SU-DHL-6 (cell line): ENCODE measurements at regions not wholly inside any gene's neighbourhood (a gene's known extent, or its start where the extent isn't known, plus 50 kb on each side); places are given as distances from the start of the nearest gene placed in this dataset.

ENCODE experiments used
- H2AFZ ChIP-seq: fragments of 200-600 bp; sonication (generic); 2 replicates; pipeline ENCODE4 v1.6.1; 2014; ENCODE audit warnings: low read depth, mild to moderate bottlenecking, moderate library complexity, mixed read lengths, antibody characterized with exemption, low read length; ENCODE audit not compliant: severe bottlenecking
- H3F3A ChIP-seq: fragments of 200-600 bp; shearing (Covaris generic); 2 replicates; pipeline ENCODE4 v1.6.0; 2016; ENCODE audit warnings: antibody characterized with exemption, mild to moderate bottlenecking; ENCODE audit not compliant: insufficient read depth
- H3K27ac ChIP-seq: fragments of 200-600 bp; sonication (generic); 2 replicates; pipeline ENCODE4 v1.5.1; 2016; ENCODE audit warnings: low read depth, mild to moderate bottlenecking, low read length, moderate library complexity, mixed read lengths
- H3K27me3 ChIP-seq: fragments of 200-600 bp; sonication (generic), shearing (Covaris generic); 2 replicates; pipeline ENCODE4 v1.6.0; 2014; ENCODE audit warnings: mild to moderate bottlenecking, low read length
- H3K36me3 ChIP-seq: fragments of 200-600 bp; sonication (generic); 2 replicates; pipeline ENCODE4 v1.6.1; 2014; ENCODE audit warnings: mild to moderate bottlenecking, low read length, mixed read lengths
- H3K4me2 ChIP-seq: fragments of 300-600, 200-600 bp; shearing (Covaris generic), sonication (generic); 2 replicates; pipeline ENCODE4 v1.6.0; 2014; ENCODE audit warnings: low read length, low read depth, mild to moderate bottlenecking; ENCODE audit not compliant: poor library complexity, severe bottlenecking
- H3K4me3 ChIP-seq: fragments of 200-600 bp; sonication (generic); 2 replicates; pipeline ENCODE4 v1.5.1; 2014; ENCODE audit warnings: antibody characterized with exemption, low read length, mild to moderate bottlenecking, mixed read lengths; ENCODE audit not compliant: insufficient read depth, poor library complexity, severe bottlenecking
- H3K79me2 ChIP-seq: fragments of 200-600 bp; sonication (generic); 2 replicates; pipeline ENCODE4 v1.6.1; 2014; ENCODE audit warnings: mild to moderate bottlenecking, low read length, moderate library complexity; ENCODE audit not compliant: insufficient read depth
- H3K9ac ChIP-seq: fragments of 200-600 bp; sonication (generic); 2 replicates; pipeline ENCODE4 v1.7.0; 2014; ENCODE audit warnings: mild to moderate bottlenecking, low read length
- H3K9me2 ChIP-seq: fragments of 200-600 bp; sonication (generic); replicated peaks from 2 replicates; pipeline ENCODE4 v1.6.1; 2014; ENCODE audit warnings: low read length; ENCODE audit not compliant: insufficient read depth
- H3K9me3 ChIP-seq: fragments of 200-600 bp; sonication (generic); 2 replicates; pipeline ENCODE4 v1.6.1; 2014; ENCODE audit warnings: low read length, mixed read lengths; ENCODE audit not compliant: insufficient read depth
- H4K20me1 ChIP-seq: fragments of 200-600 bp; sonication (generic); 2 replicates; pipeline ENCODE4 v1.6.1; 2014; ENCODE audit warnings: low read depth, mild to moderate bottlenecking, antibody characterized with exemption, low read length, moderate library complexity, mixed read lengths
- EZH2phosphoT487 ChIP-seq: fragments of 200-600 bp; sonication (generic), shearing (Covaris generic); conservative IDR thresholded peaks from 2 replicates; pipeline ENCODE4 v1.6.1; 2018; ENCODE audit warnings: mild to moderate bottlenecking, antibody characterized with exemption, low read length, moderate library complexity, mixed read lengths
- TF ChIP-seq, protein P1 (sequence below): fragments of 200-600 bp; sonication (generic); IDR thresholded peaks from one replicate; pipeline ENCODE4 v1.5.1; 2017; ENCODE audit warnings: antibody characterized with exemption, mild to moderate bottlenecking, low read length, moderate library complexity; ENCODE audit not compliant: insufficient read depth, poor library complexity, severe bottlenecking

DNA sequence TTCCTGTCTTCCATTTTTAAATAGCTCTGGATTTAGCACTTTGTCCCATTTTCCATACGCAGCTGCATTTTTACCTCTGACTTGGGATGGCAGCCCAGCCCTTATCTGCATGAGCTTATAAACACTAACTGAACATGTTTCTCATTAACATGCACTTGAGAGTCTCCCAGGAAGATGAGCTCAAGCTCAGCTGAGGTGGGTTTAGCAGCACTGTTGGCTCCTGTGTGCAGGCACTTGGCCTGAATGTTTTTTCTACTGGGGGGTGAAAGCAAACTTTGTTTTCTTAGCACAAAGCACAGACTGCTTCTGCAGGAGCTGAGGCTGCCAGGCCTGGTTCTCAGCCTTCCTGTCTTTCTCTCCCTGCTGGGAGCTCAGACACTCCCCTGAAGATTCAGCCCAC is 1093.6 kb upstream of the AUTS2 start:
- Histone ChIP-seq H3K4me3 (no peak overlapping the region), H3K9me2 (no peaks in the 10 kb centered on the region), H2AFZ (no peak overlapping the region), H3K27me3 (no peaks in the 10 kb centered on the region), H3F3A (no peaks in the 10 kb centered on the region), H3K27ac (no peak overlapping the region), H3K9me3 (0 out of 2 replicates have a peak, but pooled peaks cover 6% of the 10 kb centered on the region), H4K20me1 (no peaks in the 10 kb centered on the region), H3K4me2 (no peak overlapping the region), H3K79me2 (no peaks in the 10 kb centered on the region), H3K9ac (no peak overlapping the region), H3K36me3 (no peaks in the 10 kb centered on the region)
- TF ChIP-seq, protein P1, sequence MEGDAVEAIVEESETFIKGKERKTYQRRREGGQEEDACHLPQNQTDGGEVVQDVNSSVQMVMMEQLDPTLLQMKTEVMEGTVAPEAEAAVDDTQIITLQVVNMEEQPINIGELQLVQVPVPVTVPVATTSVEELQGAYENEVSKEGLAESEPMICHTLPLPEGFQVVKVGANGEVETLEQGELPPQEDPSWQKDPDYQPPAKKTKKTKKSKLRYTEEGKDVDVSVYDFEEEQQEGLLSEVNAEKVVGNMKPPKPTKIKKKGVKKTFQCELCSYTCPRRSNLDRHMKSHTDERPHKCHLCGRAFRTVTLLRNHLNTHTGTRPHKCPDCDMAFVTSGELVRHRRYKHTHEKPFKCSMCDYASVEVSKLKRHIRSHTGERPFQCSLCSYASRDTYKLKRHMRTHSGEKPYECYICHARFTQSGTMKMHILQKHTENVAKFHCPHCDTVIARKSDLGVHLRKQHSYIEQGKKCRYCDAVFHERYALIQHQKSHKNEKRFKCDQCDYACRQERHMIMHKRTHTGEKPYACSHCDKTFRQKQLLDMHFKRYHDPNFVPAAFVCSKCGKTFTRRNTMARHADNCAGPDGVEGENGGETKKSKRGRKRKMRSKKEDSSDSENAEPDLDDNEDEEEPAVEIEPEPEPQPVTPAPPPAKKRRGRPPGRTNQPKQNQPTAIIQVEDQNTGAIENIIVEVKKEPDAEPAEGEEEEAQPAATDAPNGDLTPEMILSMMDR = no peak
- no peak for TF ChIP-seq EZH2phosphoT487

DNA sequence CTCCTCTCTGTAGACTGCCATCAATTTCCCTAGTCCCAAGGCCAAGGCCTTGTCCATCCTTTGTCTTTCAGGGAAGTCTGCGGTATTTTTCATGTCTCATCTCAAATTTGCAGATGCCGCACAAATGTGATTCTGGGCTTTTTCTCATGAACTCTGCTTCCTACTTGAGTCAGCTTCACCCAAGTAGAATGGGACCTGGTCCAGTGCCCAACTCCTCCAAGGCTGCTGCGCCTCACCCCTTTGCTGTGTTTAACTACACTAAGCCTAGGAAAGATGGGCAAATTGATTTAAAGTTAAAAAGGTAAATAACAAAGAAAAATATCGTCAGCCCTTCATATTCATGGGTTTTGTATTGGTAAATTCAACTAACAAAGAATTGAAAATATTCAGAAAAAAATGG is 1092.6 kb upstream of the AUTS2 start:
- H3K9me3 ChIP-seq = 0 out of 2 replicates have a peak, but pooled peaks cover 6% of the 10 kb centered on the region
- no peak overlapping the region for H3K4me3 ChIP-seq
- TF ChIP-seq, protein P1 = no peak
- TF ChIP-seq EZH2phosphoT487 = no peak
- H4K20me1 ChIP-seq = no peaks in the 10 kb centered on the region
- H3K4me2 ChIP-seq = no peak overlapping the region
- no peak overlapping the region for H2AFZ ChIP-seq
- H3K36me3 ChIP-seq = no peaks in the 10 kb centered on the region
- no peak overlapping the region for H3K9ac ChIP-seq
- H3K9me2 ChIP-seq = no peaks in the 10 kb centered on the region
- H3F3A ChIP-seq = no peaks in the 10 kb centered on the region
- H3K27ac ChIP-seq = no peak overlapping the region
- H3K27me3 ChIP-seq = no peaks in the 10 kb centered on the region
- H3K79me2 ChIP-seq = no peaks in the 10 kb centered on the region

DNA sequence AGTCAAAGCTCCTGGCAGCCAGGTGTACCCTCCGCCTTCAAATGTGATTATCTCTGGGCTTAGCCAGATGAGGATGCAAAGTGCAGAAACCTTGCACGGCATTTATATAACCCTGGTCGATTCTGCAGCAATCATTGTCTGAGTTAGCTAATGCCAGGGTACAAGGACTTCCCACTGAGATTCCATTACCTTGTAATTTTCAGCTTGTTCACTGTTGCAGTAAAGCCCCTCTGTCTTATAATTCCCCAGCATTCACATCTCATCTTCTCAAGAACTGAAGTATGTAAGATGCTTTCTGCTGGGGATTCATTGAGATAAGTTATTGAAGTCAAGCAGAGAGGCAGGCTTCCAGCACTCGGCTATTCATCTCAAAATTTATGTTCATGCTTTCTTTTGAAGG is 1090.6 kb upstream of the AUTS2 start:
- no peak overlapping the region for H2AFZ ChIP-seq
- H3K9me2 ChIP-seq = no peaks in the 10 kb centered on the region
- H3K79me2 ChIP-seq = no peaks in the 10 kb centered on the region
- H3K4me3 ChIP-seq = no peak overlapping the region
- no peak overlapping the region for H3K27ac ChIP-seq
- no peaks in the 10 kb centered on the region for H4K20me1 ChIP-seq
- no peak for TF ChIP-seq EZH2phosphoT487
- TF ChIP-seq, protein P1 = no peak
- H3F3A ChIP-seq = no peaks in the 10 kb centered on the region
- no peak overlapping the region for H3K9ac ChIP-seq
- no peaks in the 10 kb centered on the region for H3K27me3 ChIP-seq
- no peak overlapping the region for H3K4me2 ChIP-seq
- 0 out of 2 replicates have a peak, but pooled peaks cover 6% of the 10 kb centered on the region for H3K9me3 ChIP-seq
- H3K36me3 ChIP-seq = no peaks in the 10 kb centered on the region
